ENCODE measurements at regions not wholly inside any gene's neighbourhood (a gene's known extent, or its start where the extent isn't known, plus 50 kb on each side); places are given as distances from the start of the nearest gene placed in this dataset.
A peak's percentile ranks its signal among the peaks of the same experiment; 100 is the strongest.

GRCh38 chr21:35219291-35219690, 170.2 kb upstream of the RUNX1 start (continued):
- TF ChIP-seq, protein P1, sequence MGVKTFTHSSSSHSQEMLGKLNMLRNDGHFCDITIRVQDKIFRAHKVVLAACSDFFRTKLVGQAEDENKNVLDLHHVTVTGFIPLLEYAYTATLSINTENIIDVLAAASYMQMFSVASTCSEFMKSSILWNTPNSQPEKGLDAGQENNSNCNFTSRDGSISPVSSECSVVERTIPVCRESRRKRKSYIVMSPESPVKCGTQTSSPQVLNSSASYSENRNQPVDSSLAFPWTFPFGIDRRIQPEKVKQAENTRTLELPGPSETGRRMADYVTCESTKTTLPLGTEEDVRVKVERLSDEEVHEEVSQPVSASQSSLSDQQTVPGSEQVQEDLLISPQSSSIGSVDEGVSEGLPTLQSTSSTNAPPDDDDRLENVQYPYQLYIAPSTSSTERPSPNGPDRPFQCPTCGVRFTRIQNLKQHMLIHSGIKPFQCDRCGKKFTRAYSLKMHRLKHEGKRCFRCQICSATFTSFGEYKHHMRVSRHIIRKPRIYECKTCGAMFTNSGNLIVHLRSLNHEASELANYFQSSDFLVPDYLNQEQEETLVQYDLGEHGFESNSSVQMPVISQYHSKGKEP (tag by site-specific recombination; IDR thresholded peaks at IDR 0.05): no peak

DNA sequence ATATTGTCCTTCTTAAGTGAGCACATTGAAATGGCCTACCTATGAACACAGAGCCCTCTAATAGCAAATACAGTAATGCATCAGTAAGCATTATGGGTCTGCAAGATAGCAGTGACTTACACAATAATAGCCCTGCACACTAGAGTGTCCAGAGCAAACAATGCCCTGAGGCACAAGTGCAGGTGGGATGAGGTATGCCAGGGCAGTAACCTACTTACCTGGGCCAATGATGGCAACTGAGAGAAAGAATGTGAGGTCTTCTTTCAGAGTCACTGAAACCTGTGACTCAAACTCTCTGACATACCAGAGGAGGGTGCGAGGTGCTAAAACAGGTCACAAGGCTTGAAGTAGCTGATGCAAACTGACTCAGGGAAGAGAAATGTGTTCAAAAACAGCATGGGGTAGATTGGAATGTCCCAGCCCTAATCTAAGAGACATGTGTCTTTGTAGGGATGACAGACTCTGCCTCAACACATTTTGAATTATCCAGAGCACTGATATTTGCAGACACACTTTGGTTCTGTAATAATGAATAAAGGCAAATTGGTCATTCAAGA, 168.5 kb upstream of the RUNX1 start:
- no peaks in the 10 kb centered on the region for H3K4me1 ChIP-seq (ENCODE audit: control insufficient read depth, insufficient read depth, low read length)
- no peak overlapping the region for H3K27ac ChIP-seq (ENCODE audit: extremely low read depth, low read depth, low read length)
- H3K4me3 ChIP-seq (ENCODE audit: low read depth, low read length): no peak overlapping the region
- ChIA-PET CTCF (no interaction called here), POLR2A (no interaction called here)
- H3K36me3 ChIP-seq (ENCODE audit: control insufficient read depth in 2 of 2, insufficient read depth in 1 of 2, low read length in 2 of 2): no peaks in the 10 kb centered on the region
- TF ChIP-seq HIC1 (tag by site-specific recombination; IDR thresholded peaks at IDR 0.05) (peak; percentile 41; the same call in 1 of the 2 replicates), ZBTB17 (tag by site-specific recombination; IDR thresholded peaks at IDR 0.05) (0 out of 2 replicates have a peak, but pooled peaks have one; percentile 12), SCRT2 (tag by site-specific recombination; IDR thresholded peaks at IDR 0.05) (peak; percentile 37)
- TF ChIP-seq, protein P2, sequence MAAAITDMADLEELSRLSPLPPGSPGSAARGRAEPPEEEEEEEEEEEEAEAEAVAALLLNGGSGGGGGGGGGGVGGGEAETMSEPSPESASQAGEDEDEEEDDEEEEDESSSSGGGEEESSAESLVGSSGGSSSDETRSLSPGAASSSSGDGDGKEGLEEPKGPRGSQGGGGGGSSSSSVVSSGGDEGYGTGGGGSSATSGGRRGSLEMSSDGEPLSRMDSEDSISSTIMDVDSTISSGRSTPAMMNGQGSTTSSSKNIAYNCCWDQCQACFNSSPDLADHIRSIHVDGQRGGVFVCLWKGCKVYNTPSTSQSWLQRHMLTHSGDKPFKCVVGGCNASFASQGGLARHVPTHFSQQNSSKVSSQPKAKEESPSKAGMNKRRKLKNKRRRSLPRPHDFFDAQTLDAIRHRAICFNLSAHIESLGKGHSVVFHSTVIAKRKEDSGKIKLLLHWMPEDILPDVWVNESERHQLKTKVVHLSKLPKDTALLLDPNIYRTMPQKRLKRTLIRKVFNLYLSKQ (tag by site-specific recombination; IDR thresholded peaks at IDR 0.05; ENCODE audit: borderline replicate concordance): no peak
- no peaks in the 10 kb centered on the region for H3K9me3 ChIP-seq (ENCODE audit: control insufficient read depth, insufficient read depth, low read depth, low read length)

DNA sequence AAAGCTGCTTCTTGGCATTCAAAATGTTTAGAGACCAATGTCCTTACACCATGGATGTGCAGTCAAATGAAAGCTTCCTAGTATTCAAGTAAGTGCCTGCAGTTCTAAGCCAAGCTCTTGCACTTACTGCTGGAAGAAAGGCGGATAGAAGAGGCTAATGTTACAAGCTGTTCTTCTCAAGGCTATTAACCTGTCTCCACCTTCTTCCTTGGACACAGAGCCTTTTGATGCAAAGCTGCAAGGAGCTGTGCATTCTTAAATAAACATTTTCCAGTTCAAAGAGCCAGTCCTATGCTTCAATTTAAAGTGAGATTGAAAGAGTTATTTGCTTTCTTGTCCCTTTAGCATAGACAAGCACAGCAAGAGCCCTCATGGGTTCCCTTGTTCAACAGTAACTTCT, 167.9 kb upstream of the RUNX1 start:
- no peaks in the 10 kb centered on the region for H3K36me3 ChIP-seq (ENCODE audit: control insufficient read depth in 2 of 2, insufficient read depth in 1 of 2, low read length in 2 of 2)
- ChIA-PET POLR2A (no interaction called here), CTCF (interaction anchor here (0.6 to 1.0 kb wide), 2 partner anchors 363 to 494 kb away, joined by 3 to 5 read pairs; no protein-coding TSS in a partner anchor)
- no peak overlapping the region for H3K27ac ChIP-seq (ENCODE audit: extremely low read depth, low read depth, low read length)
- H3K4me1 ChIP-seq (ENCODE audit: control insufficient read depth, insufficient read depth, low read length): no peaks in the 10 kb centered on the region
- TF ChIP-seq ZNF175 (tag by site-specific recombination; IDR thresholded peaks at IDR 0.05) (no peak), ZNF610 (tag by site-specific recombination; IDR thresholded peaks at IDR 0.05; ENCODE audit: borderline replicate concordance) (no peak), ZNF777 (tag by site-specific recombination; IDR thresholded peaks at IDR 0.05; ENCODE audit: borderline replicate concordance) (no peak), ZNF747 (tag by site-specific recombination; IDR thresholded peaks at IDR 0.05) (no peak), GLI2 (tag by site-specific recombination; IDR thresholded peaks at IDR 0.05; ENCODE audit: borderline replicate concordance, low read depth) (no peak)
- TF ChIP-seq, protein P3, sequence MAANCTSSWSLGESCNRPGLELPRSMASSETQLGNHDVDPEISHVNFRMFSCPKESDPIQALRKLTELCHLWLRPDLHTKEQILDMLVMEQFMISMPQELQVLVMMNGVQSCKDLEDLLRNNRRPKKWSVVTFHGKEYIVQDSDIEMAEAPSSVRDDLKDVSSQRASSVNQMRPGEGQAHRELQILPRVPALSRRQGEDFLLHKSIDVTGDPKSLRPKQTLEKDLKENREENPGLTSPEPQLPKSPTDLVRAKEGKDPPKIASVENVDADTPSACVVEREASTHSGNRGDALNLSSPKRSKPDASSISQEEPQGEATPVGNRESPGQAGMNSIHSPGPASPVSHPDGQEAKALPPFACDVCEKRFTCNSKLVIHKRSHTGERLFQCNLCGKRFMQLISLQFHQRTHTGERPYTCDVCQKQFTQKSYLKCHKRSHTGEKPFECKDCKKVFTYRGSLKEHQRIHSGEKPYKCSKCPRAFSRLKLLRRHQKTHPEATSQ (tag by site-specific recombination; IDR thresholded peaks at IDR 0.05): no peak
- TF ChIP-seq, protein P4, sequence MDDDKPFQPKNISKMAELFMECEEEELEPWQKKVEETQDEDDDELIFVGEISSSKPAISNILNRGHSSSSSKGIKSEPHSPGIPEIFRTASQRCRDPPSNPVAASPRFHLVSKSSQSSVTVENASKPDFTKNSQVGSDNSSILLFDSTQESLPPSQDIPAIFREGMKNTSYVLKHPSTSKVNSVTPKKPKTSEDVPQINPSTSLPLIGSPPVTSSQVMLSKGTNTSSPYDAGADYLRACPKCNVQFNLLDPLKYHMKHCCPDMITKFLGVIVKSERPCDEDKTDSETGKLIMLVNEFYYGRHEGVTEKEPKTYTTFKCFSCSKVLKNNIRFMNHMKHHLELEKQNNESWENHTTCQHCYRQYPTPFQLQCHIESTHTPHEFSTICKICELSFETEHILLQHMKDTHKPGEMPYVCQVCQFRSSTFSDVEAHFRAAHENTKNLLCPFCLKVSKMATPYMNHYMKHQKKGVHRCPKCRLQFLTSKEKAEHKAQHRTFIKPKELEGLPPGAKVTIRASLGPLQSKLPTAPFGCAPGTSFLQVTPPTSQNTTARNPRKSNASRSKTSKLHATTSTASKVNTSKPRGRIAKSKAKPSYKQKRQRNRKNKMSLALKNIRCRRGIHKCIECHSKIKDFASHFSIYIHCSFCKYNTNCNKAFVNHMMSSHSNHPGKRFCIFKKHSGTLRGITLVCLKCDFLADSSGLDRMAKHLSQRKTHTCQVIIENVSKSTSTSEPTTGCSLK (tag by site-specific recombination; IDR thresholded peaks at IDR 0.05): no peak
- no peaks in the 10 kb centered on the region for H3K9me3 ChIP-seq (ENCODE audit: control insufficient read depth, insufficient read depth, low read depth, low read length)
- H3K4me3 ChIP-seq (ENCODE audit: low read depth, low read length): no peak overlapping the region

Data from HEK293 (cell line).